Esophagus squamous epithelium (tissue), 4 donors: ENCODE measurements at regions not wholly inside any gene's neighbourhood (a gene's known extent, or its start where the extent isn't known, plus 50 kb on each side); places are given as distances from the start of the nearest gene placed in this dataset.

Source experiments
- CTCF ChIP-seq, 6 experiments: fragments of 450-650 bp in 4 of 6; fragments of 200-600 bp in 2 of 6; sonication (generic) in 2 of 6; IDR thresholded peaks; one replicate each; pipeline ENCODE4 v1.5.1; 2016 to 2019; ENCODE audit warnings: antibody characterized with exemption in 6 of 6, mild to moderate bottlenecking in 4 of 6, moderate library complexity in 4 of 6
- POLR2A ChIP-seq, 4 donors: fragments of 450-650 bp; IDR thresholded peaks; one replicate each; pipeline ENCODE4 v1.6.1; 2017; ENCODE audit warnings: antibody characterized with exemption in 4 of 4, mild to moderate bottlenecking in 4 of 4, moderate library complexity in 3 of 4

DNA sequence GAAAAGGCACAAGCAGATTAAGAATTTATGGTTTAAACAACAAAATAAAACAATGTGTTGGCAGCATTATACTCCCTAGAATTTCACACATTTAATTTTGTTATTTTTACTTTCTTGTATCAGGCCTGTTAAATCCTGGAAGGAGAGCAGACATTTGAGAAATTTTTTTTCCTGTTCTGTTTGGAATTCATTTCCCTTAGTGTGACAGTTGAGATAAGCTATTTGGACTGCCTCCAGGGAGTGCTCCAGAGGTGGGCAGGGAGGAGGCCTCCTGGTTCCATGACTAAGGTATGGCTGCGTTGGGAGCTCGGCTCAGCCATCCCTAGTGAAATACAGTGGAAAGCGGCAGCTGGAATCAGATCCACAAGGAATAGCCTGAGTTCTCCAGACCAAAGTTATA lies 185.7 kb downstream of the KCNRG start:
- no peak for TF ChIP-seq POLR2A (IDR thresholded peaks at IDR 0.05)
- TF ChIP-seq CTCF (IDR thresholded peaks at IDR 0.05) = no peak
